K562 (cell line): ENCODE measurements at regions not wholly inside any gene's neighbourhood (a gene's known extent, or its start where the extent isn't known, plus 50 kb on each side); places are given as distances from the start of the nearest gene placed in this dataset.

Experiments
- ATAC-seq: fragments of 200-7000 bp; cut with Tn5 transposase; 3 replicates; pipeline ENCODE4 v1.9.1; 2020; ENCODE audit warnings: moderate library complexity
- BruUV-seq: library from RNA; stranded (reverse); fragments of 400-500 nt; replicated peaks from 2 replicates; lab custom pipeline; 2021; lab: Mats Ljungman, UMichigan
- CTCF ChIA-PET: fragments of 300-600 bp; formaldehyde crosslinking; extraction: SDS; loops from one replicate; lab custom pipeline; 2021; ENCODE audit warnings: low intra/inter-chr PET ratio; lab: Yijun Ruan, JAX
- POLR2A ChIA-PET: fragments of 300-600, 350-650 bp; sonication (Branson Sonifier 250); formaldehyde crosslinking; extraction: SDS; loops from one replicate; lab custom pipeline; 2021; ENCODE audit warnings: antibody characterized with exemption, inconsistent platforms; lab: Yijun Ruan, JAX
- DNase-seq, 4 experiments: peaks; one replicate each; pipeline versions ENCODE4 v3.0.0 to v3.0.0-alpha.2; 2011 to 2018; ENCODE audit warnings: low spot score in 3 of 4, mixed read lengths in 3 of 4; ENCODE audit errors: extremely low read depth in 1 of 4
- FAIRE-seq: peaks from 2 replicates; lab custom pipeline; 2011; peaks lifted over from hg19 to GRCh38; lab: Jason Lieb, UNC
- H2AFZ ChIP-seq: 2 replicates; pipeline ENCODE4 v1.6.0; 2011; ENCODE audit warnings: low read depth, low read length, control low read depth, inconsistent platforms
- H3K27ac ChIP-seq: fragments of 200-600 bp; 3 replicates; pipeline ENCODE4 v1.8.0; 2011; ENCODE audit warnings: low read depth, mild to moderate bottlenecking, control low read depth, inconsistent platforms, low read length, moderate library complexity, mixed read lengths; ENCODE audit errors: extremely low read depth
- H3K27me3 ChIP-seq, 2 experiments: fragments of 300-600 bp in 1 of 2; 2 replicates in 1 of 2; 3 replicates in 1 of 2; pipeline versions ENCODE4 v1.6.0 to v1.8.0; 2011; ENCODE audit warnings: inconsistent platforms in 2 of 2, low read length in 2 of 2, mild to moderate bottlenecking in 1 of 2, mixed read lengths in 1 of 2, moderate library complexity in 1 of 2; ENCODE audit not compliant: control insufficient read depth in 2 of 2, insufficient read depth in 2 of 2
- H3K36me3 ChIP-seq: fragments of 300-600 bp; 3 replicates; pipeline ENCODE4 v1.8.0; 2011; ENCODE audit warnings: mild to moderate bottlenecking, low read length, inconsistent platforms; ENCODE audit not compliant: control insufficient read depth, insufficient read depth
- H3K4me1 ChIP-seq, 2 experiments: fragments of 200-600 bp in 1 of 2; replicated peaks in 1 of 2; 2 replicates in 1 of 2; 3 replicates in 1 of 2; pipeline versions ENCODE4 v1.5.1 to v1.8.0; 2011; ENCODE audit warnings: inconsistent platforms in 2 of 2, low read length in 2 of 2, mild to moderate bottlenecking in 1 of 2, mixed read lengths in 1 of 2, moderate library complexity in 1 of 2; ENCODE audit not compliant: control insufficient read depth in 2 of 2, insufficient read depth in 2 of 2
- H3K4me2 ChIP-seq: 2 replicates; pipeline ENCODE4 v1.6.1; 2011; ENCODE audit warnings: low read length, control low read depth, inconsistent platforms, mixed read lengths; ENCODE audit not compliant: insufficient read depth
- H3K4me3 ChIP-seq: fragments of 200-600 bp; sonication (generic), shearing (Covaris generic); 2 replicates; pipeline ENCODE4 v1.5.1; 2016; ENCODE audit warnings: control low read depth, inconsistent platforms
- H3K79me2 ChIP-seq: fragments of 200-600 bp; 3 replicates; pipeline ENCODE4 v1.8.0; 2011; ENCODE audit warnings: low read length, inconsistent platforms; ENCODE audit not compliant: control insufficient read depth, insufficient read depth
- H3K9ac ChIP-seq, 2 experiments: 2 replicates each; pipeline versions ENCODE4 v1.6.0 to v1.6.1; 2011; ENCODE audit warnings: low read depth in 2 of 2, low read length in 2 of 2, control low read depth in 1 of 2, inconsistent platforms in 1 of 2, mild to moderate bottlenecking in 1 of 2, mixed read lengths in 1 of 2; ENCODE audit not compliant: insufficient read depth in 1 of 2
- H3K9me1 ChIP-seq: one replicate; pipeline ENCODE4 v1.6.0; 2011; ENCODE audit warnings: inconsistent platforms, mild to moderate bottlenecking, low read length, moderate library complexity; ENCODE audit not compliant: control insufficient read depth, insufficient read depth
- H3K9me3 ChIP-seq: replicated peaks from 2 replicates; pipeline ENCODE4 v1.5.1; 2011; ENCODE audit warnings: low read depth, low read length, inconsistent platforms; ENCODE audit not compliant: control insufficient read depth, insufficient read depth
- H4K20me1 ChIP-seq: replicated peaks from 2 replicates; pipeline ENCODE4 v1.6.1; 2011; ENCODE audit warnings: low read length, inconsistent platforms, mixed read lengths; ENCODE audit not compliant: control insufficient read depth, insufficient read depth
- ARID4B ChIP-seq: sonication (generic); formaldehyde crosslinking; IDR thresholded peaks from 2 replicates; pipeline ENCODE4 v1.8.0; 2022; ENCODE audit warnings: mild to moderate bottlenecking, missing genetic modification reagents
- CEBPZ ChIP-seq: fragments of 150-350 bp; IDR thresholded peaks from 2 replicates; pipeline ENCODE4 v1.6.1; 2014; ENCODE audit warnings: low read depth, mild to moderate bottlenecking, low read length, borderline replicate concordance
- CREB1 ChIP-seq, 2 experiments: sonication (generic) in 1 of 2; formaldehyde crosslinking in 1 of 2; IDR thresholded peaks; 2 replicates each; pipeline versions ENCODE4 v1.6.1 to v1.8.0; 2012 to 2022; ENCODE audit warnings: inconsistent platforms in 1 of 2, mild to moderate bottlenecking in 1 of 2, missing genetic modification reagents in 1 of 2, moderate library complexity in 1 of 2
- HMGXB4 ChIP-seq: sonication (generic); formaldehyde crosslinking; IDR thresholded peaks from 2 replicates; pipeline ENCODE4 v1.8.1; 2023; ENCODE audit warnings: mild to moderate bottlenecking, missing genetic modification reagents
- WGBS: fragments of 100-300 bp; shearing (Covaris generic); methylation state at CpG from one replicate; pipeline ENCODE4 v1.1.6; 2016; ENCODE audit warnings: low coverage, mixed read lengths; ENCODE audit not compliant: insufficient coverage; ENCODE audit errors: missing lambda C conversion rate; 5-methylcytosine and 5-hydroxymethylcytosine counted together
- in situ Hi-C: fragments of 300-500 bp; cut with MboI; formaldehyde crosslinking; loops from 4 replicates; pipeline ENCODE4 v1.15.0; 2018; ENCODE audit warnings: inconsistent platforms, mixed read lengths
- intact Hi-C: fragments of 100-400 bp; cut with micrococcal nuclease; formaldehyde crosslinking; loops from 2 replicates; pipeline ENCODE4 v1.14.2; 2022

GRCh38 chr18:78495550-78495949 lies 484.1 kb upstream of the SALL3 start:
- DNase-seq (no peak), FAIRE-seq (no peak), ATAC-seq (no peak)
- Histone ChIP-seq H3K27me3 (peaks cover 0 to 13% of the 10 kb centered on the region in 2 experiments; a peak in 2 of 5 replicates), H3K79me2 (no peaks in the 10 kb centered on the region), H4K20me1 (no peaks in the 10 kb centered on the region), H3K9me3 (no peaks in the 10 kb centered on the region), H3K4me2 (no peak overlapping the region), H3K27ac (no peak overlapping the region), H3K36me3 (no peaks in the 10 kb centered on the region), H3K9me1 (no peaks in the 10 kb centered on the region), H3K4me3 (no peak overlapping the region), H2AFZ (no peak overlapping the region)
- ChIA-PET CTCF (no interaction called here), POLR2A (no interaction called here)
- WGBS, result 0% methylated on average over 6 of the region's 14 CpGs
- intact Hi-C loops, result no loop called here
- no TSS peak for BruUV-seq
- in situ Hi-C loops, result no loop called here
- TF ChIP-seq CEBPZ (no peak), HMGXB4 (no peak), CREB1 (IDR thresholded peaks at IDR 0.05) (no peak), CREB1 (CRISPR knock-in tag; IDR thresholded peaks at IDR 0.05) (no peak), ARID4B (CRISPR knock-in tag) (no peak)
- TF ChIP-seq, all 486 proteins: peak for 0
- H3K4me1 ChIP-seq, result no peaks in the 10 kb centered on the region
- H3K9ac ChIP-seq, result no peak overlapping the region
